ENCODE measurements at regions not wholly inside any gene's neighbourhood (a gene's known extent, or its start where the extent isn't known, plus 50 kb on each side); places are given as distances from the start of the nearest gene placed in this dataset.

DNA sequence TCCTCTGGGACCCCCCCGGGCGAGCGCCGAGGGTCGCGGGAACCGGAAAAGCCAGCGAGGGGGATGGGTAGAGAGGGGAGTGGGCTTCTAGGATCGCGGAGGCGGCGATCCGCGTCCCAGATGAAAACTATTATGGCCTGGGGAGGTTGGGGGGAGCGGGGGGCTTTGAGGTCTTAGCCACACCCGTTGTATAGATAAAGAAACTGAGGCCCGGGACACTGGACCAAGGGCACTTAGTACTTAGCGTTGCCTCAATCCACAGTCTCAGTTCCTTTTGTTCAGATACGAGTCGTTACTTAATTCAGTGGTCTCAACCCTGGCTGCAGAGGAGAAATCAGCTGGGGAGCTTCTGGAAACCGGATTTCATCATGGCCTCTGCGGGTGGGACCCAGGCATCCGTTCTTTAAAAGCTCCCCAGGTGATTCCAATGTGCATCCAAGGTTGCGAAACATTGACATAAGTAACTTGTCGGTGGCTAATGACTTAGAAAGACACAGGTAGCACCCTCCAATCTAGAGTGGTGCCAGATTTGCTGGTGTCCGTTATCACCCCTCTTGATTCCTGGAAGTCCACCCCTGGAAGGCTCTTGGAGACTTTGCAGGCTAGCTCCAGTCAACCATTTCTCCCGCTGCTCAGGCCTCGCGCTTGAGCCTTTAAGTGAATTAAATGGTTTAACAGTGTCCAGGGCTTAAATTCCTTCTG lies 90.7 kb downstream of the GEMIN8 start:
- TF ChIP-seq RAD21 (IDR thresholded peaks at IDR 0.05; ENCODE audit: low read length): no peak
- TF ChIP-seq, protein P1, sequence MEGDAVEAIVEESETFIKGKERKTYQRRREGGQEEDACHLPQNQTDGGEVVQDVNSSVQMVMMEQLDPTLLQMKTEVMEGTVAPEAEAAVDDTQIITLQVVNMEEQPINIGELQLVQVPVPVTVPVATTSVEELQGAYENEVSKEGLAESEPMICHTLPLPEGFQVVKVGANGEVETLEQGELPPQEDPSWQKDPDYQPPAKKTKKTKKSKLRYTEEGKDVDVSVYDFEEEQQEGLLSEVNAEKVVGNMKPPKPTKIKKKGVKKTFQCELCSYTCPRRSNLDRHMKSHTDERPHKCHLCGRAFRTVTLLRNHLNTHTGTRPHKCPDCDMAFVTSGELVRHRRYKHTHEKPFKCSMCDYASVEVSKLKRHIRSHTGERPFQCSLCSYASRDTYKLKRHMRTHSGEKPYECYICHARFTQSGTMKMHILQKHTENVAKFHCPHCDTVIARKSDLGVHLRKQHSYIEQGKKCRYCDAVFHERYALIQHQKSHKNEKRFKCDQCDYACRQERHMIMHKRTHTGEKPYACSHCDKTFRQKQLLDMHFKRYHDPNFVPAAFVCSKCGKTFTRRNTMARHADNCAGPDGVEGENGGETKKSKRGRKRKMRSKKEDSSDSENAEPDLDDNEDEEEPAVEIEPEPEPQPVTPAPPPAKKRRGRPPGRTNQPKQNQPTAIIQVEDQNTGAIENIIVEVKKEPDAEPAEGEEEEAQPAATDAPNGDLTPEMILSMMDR (IDR thresholded peaks at IDR 0.05): no peak
- TF ChIP-seq JUND (IDR thresholded peaks at IDR 0.05): no peak
- no peak for TF ChIP-seq POLR2AphosphoS5 (IDR thresholded peaks at IDR 0.05; ENCODE audit: low read depth, low read length)
- TF ChIP-seq USF2 (IDR thresholded peaks at IDR 0.05; ENCODE audit: borderline replicate concordance, low read depth, low read length): no peak
- TF ChIP-seq EP300 (IDR thresholded peaks at IDR 0.05; ENCODE audit: borderline replicate concordance in 1 of 2, low read depth in 1 of 2, low read length in 1 of 2): no peak
- no peak for TF ChIP-seq TEAD4 (IDR thresholded peaks at IDR 0.05; ENCODE audit: borderline replicate concordance, insufficient read depth)

All from SK-N-SH (cell line).